Lower leg skin (tissue), 3 donors: ENCODE measurements at regions not wholly inside any gene's neighbourhood (a gene's known extent, or its start where the extent isn't known, plus 50 kb on each side); places are given as distances from the start of the nearest gene placed in this dataset.

ENCODE experiments used
- POLR2A ChIP-seq, 2 donors: fragments of 450-650 bp; IDR thresholded peaks; one replicate each; pipeline ENCODE4 v1.6.1; 2016 to 2017; ENCODE audit warnings: antibody characterized with exemption in 2 of 2, mild to moderate bottlenecking in 1 of 2, moderate library complexity in 1 of 2
- TF ChIP-seq, protein P1 (sequence below), 3 donors: fragments of 450-650 bp; IDR thresholded peaks; one replicate each; pipeline ENCODE4 v1.5.1; 2016; ENCODE audit warnings: antibody characterized with exemption in 3 of 3, mild to moderate bottlenecking in 3 of 3, moderate library complexity in 2 of 3

DNA sequence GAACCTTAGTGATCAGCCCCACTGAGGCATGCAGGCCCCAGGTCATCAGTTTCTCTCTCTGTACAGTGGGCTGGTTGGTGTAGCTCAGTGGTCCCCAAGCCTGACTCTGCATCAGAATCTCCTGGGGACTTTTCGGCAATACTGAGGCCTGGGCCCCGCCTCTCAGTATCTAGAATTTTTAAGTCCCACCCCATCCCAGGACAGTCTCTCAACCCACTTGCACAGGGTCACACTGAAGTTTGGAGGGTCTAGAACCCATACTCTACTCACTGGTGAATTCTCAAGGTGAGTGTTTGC lies 216.4 kb downstream of the MATN1 start:
- no peak for TF ChIP-seq POLR2A (IDR thresholded peaks at IDR 0.05)
- TF ChIP-seq, protein P1, sequence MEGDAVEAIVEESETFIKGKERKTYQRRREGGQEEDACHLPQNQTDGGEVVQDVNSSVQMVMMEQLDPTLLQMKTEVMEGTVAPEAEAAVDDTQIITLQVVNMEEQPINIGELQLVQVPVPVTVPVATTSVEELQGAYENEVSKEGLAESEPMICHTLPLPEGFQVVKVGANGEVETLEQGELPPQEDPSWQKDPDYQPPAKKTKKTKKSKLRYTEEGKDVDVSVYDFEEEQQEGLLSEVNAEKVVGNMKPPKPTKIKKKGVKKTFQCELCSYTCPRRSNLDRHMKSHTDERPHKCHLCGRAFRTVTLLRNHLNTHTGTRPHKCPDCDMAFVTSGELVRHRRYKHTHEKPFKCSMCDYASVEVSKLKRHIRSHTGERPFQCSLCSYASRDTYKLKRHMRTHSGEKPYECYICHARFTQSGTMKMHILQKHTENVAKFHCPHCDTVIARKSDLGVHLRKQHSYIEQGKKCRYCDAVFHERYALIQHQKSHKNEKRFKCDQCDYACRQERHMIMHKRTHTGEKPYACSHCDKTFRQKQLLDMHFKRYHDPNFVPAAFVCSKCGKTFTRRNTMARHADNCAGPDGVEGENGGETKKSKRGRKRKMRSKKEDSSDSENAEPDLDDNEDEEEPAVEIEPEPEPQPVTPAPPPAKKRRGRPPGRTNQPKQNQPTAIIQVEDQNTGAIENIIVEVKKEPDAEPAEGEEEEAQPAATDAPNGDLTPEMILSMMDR (IDR thresholded peaks at IDR 0.05) = no peak
